Adrenal gland (tissue), 5 donors: ENCODE measurements at regions not wholly inside any gene's neighbourhood (a gene's known extent, or its start where the extent isn't known, plus 50 kb on each side); places are given as distances from the start of the nearest gene placed in this dataset.

Source experiments
- CTCF ChIP-seq, 6 experiments: fragments of 450-650 bp in 4 of 6; fragments of 200-600 bp in 2 of 6; sonication (generic) in 1 of 6; IDR thresholded peaks; 1 replicate in 5 of 6; 2 replicates in 1 of 6; pipeline versions ENCODE4 v1.5.1 to v1.8.0; 2016 to 2021; ENCODE audit warnings: antibody characterized with exemption in 6 of 6, mild to moderate bottlenecking in 2 of 6, moderate library complexity in 1 of 6
- POLR2A ChIP-seq, 2 donors: fragments of 450-650 bp; IDR thresholded peaks; one replicate each; pipeline ENCODE4 v1.6.1; 2017; ENCODE audit warnings: antibody characterized with exemption in 2 of 2, mild to moderate bottlenecking in 2 of 2, moderate library complexity in 1 of 2
- donor health status: DM: no; HTN: no; CAD: no.

GRCh38 chr4:180861651-180862050 is 1381.6 kb upstream of the TENM3 start:
- TF ChIP-seq CTCF (IDR thresholded peaks at IDR 0.05) (no peak), POLR2A (IDR thresholded peaks at IDR 0.05) (no peak)
